SK-N-SH treated with all-trans-retinoic acid at 6 μM for 48 hours (cell line): ENCODE measurements at regions not wholly inside any gene's neighbourhood (a gene's known extent, or its start where the extent isn't known, plus 50 kb on each side); places are given as distances from the start of the nearest gene placed in this dataset.

ENCODE experiments used
- ESRRG ChIP-seq: fragments of 250-450 bp; sonication (Bioruptor Pico); IDR thresholded peaks from 2 replicates; pipeline ENCODE4 v1.6.1; 2021; ENCODE audit warnings: mild to moderate bottlenecking
- PPARA ChIP-seq: fragments of 250-450 bp; sonication (Bioruptor Pico); IDR thresholded peaks from 2 replicates; pipeline ENCODE4 v1.5.0; 2020; ENCODE audit warnings: mild to moderate bottlenecking, borderline replicate concordance
- TOX ChIP-seq: fragments of 250-450 bp; sonication (Bioruptor Pico); IDR thresholded peaks from 2 replicates; pipeline ENCODE4 v1.8.0; 2021; ENCODE audit warnings: mild to moderate bottlenecking, moderate library complexity, borderline replicate concordance
- ZC3H10 ChIP-seq: fragments of 250-450 bp; sonication (Bioruptor Pico); IDR thresholded peaks from 2 replicates; pipeline ENCODE4 v1.5.1; 2021; ENCODE audit warnings: mild to moderate bottlenecking, moderate library complexity
- ZFP3 ChIP-seq: fragments of 250-450 bp; sonication (Bioruptor Pico); IDR thresholded peaks from 2 replicates; pipeline ENCODE4 v1.5.0; 2020; ENCODE audit warnings: mild to moderate bottlenecking, moderate library complexity
- TF ChIP-seq, protein P1 (sequence below): fragments of 250-450 bp; sonication (Bioruptor Pico); IDR thresholded peaks from 2 replicates; pipeline ENCODE4 v1.8.0; 2020; ENCODE audit warnings: mild to moderate bottlenecking, moderate library complexity, borderline replicate concordance

DNA sequence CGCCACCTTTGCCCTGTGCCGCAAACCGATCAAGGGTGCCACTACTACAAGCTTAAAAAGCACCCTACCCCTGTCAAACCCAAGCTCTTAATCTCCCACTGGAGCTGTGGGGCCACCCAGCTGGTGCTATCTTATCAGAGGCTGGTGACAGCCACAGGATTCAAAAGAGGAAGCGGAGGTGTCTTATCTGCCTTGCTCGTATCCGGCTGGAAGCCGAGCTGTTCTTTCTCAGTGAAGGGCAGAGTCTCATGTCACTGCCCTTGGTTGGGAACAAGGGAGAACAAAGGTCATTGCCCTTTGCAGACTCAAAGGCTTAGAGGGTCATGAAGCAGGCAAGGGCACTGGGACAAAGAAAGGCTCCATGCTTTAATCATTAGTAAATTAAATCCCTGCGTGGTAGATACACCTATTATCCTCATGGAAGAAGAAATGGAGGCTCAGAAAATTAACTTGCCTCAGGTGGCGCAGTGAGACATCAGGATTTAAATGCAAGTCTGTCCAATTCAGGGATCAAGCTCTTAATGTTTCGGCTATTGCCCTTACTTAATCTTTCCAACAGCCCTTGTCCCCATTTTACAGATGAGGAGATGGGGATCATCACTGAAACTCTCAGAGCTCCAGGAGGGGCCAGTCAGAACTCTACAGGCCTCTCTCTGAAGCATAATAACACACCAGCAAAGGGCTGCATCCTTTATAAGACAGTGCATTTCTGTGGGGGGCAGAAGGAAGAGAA is 360.0 kb upstream of the PROK2 start:
- TF ChIP-seq ZFP3 (CRISPR knock-in tag) (no peak), TOX (CRISPR knock-in tag) (no peak), ESRRG (CRISPR knock-in tag) (no peak), PPARA (CRISPR knock-in tag) (no peak), ZC3H10 (CRISPR knock-in tag) (no peak)
- TF ChIP-seq, protein P1, sequence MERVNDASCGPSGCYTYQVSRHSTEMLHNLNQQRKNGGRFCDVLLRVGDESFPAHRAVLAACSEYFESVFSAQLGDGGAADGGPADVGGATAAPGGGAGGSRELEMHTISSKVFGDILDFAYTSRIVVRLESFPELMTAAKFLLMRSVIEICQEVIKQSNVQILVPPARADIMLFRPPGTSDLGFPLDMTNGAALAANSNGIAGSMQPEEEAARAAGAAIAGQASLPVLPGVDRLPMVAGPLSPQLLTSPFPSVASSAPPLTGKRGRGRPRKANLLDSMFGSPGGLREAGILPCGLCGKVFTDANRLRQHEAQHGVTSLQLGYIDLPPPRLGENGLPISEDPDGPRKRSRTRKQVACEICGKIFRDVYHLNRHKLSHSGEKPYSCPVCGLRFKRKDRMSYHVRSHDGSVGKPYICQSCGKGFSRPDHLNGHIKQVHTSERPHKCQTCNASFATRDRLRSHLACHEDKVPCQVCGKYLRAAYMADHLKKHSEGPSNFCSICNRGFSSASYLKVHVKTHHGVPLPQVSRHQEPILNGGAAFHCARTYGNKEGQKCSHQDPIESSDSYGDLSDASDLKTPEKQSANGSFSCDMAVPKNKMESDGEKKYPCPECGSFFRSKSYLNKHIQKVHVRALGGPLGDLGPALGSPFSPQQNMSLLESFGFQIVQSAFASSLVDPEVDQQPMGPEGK (CRISPR knock-in tag) = no peak
